ENCODE measurements at regions not wholly inside any gene's neighbourhood (a gene's known extent, or its start where the extent isn't known, plus 50 kb on each side); places are given as distances from the start of the nearest gene placed in this dataset.
"Not testable (repeated sequence)": the region's sequence is repeated elsewhere in the genome, so short reads cannot be mapped to it uniquely, and the experiment has no call there.

GRCh38 chr16:13632504-13632903 lies 287.4 kb upstream of the ERCC4 start:
- not testable (repeated sequence) for DNase-seq

- DNase-seq = no peak
These were observed 286.5 kb upstream of the ERCC4 start for GRCh38 chr16:13633391-13633861.

GRCh38 chr16:13634253-13634652 lies 285.7 kb upstream of the ERCC4 start:
- DNase-seq = no peak

- no peak for DNase-seq
These were observed 285.0 kb upstream of the ERCC4 start for GRCh38 chr16:13634959-13635358.

- DNase-seq = no peak
These were observed 281.7 kb upstream of the ERCC4 start for GRCh38 chr16:13638218-13638617.

GRCh38 chr16:13643412-13643811 lies 276.5 kb upstream of the ERCC4 start:
- no peak for DNase-seq

GRCh38 chr16:13645601-13646245 lies 274.2 kb upstream of the ERCC4 start:
- no peak for DNase-seq

- no peak for DNase-seq
These were observed 259.1 kb upstream of the ERCC4 start for GRCh38 chr16:13660807-13661206.

GRCh38 chr16:13665876-13666275 lies 254.1 kb upstream of the ERCC4 start:
- DNase-seq = no peak

- DNase-seq = no peak
These were observed 247.8 kb upstream of the ERCC4 start for GRCh38 chr16:13672196-13672595.

GRCh38 chr16:13680021-13680889 lies 239.7 kb upstream of the ERCC4 start:
- DNase-seq = no peak

- no peak for DNase-seq
These were observed 235.0 kb upstream of the ERCC4 start for GRCh38 chr16:13684819-13685563.

GRCh38 chr16:13696017-13696416 lies 223.9 kb upstream of the ERCC4 start:
- DNase-seq = no peak

- DNase-seq = no peak
These were observed 222.9 kb upstream of the ERCC4 start for GRCh38 chr16:13697013-13697412.

GRCh38 chr16:13697568-13697967 lies 222.4 kb upstream of the ERCC4 start:
- DNase-seq = no peak

GRCh38 chr16:13702614-13703013 lies 217.3 kb upstream of the ERCC4 start:
- no peak for DNase-seq

GRCh38 chr16:13708347-13709120 lies 211.4 kb upstream of the ERCC4 start:
- DNase-seq = no peak

- no peak for DNase-seq
These were observed 201.2 kb upstream of the ERCC4 start for GRCh38 chr16:13718748-13719147.

GRCh38 chr16:13727943-13728342 lies 192.0 kb upstream of the ERCC4 start:
- DNase-seq = no peak

GRCh38 chr16:13733561-13733960 lies 186.4 kb upstream of the ERCC4 start:
- DNase-seq = no peak

GRCh38 chr16:13739621-13740373 lies 180.2 kb upstream of the ERCC4 start:
- DNase-seq = not testable (repeated sequence)

- DNase-seq = no peak
These were observed 177.0 kb upstream of the ERCC4 start for GRCh38 chr16:13742928-13743327.

Data from NCI-H1048 (cell line).